Effector memory CD8-positive, alpha-beta T cell (primary cell): ENCODE measurements at regions not wholly inside any gene's neighbourhood (a gene's known extent, or its start where the extent isn't known, plus 50 kb on each side); places are given as distances from the start of the nearest gene placed in this dataset.
A peak's percentile ranks its signal among the peaks of the same experiment; 100 is the strongest.
"Not testable (repeated sequence)": the region's sequence is repeated elsewhere in the genome, so short reads cannot be mapped to it uniquely, and the experiment has no call there.

ENCODE experiments used
- ATAC-seq: fragments of 150-1000 bp; cut with Tn5 transposase; replicated peaks from 2 replicates; pipeline ENCODE4 v1.10.0; 2021; ENCODE audit warnings: mild to moderate bottlenecking, moderate library complexity
- DNase-seq, 3 experiments: peaks; one replicate each; pipeline ENCODE4 v3.0.0; 2021
- H3K27ac Mint-ChIP-seq, 2 donors: one replicate each; pipeline ENCODE4 v1.8.0; 2022; ENCODE audit warnings: mild to moderate bottlenecking in 2 of 2, mixed read lengths in 2 of 2, moderate library complexity in 2 of 2
- H3K27me3 Mint-ChIP-seq, 2 donors: one replicate each; pipeline ENCODE4 v1.8.0; 2022; ENCODE audit warnings: mixed read lengths in 2 of 2
- H3K36me3 Mint-ChIP-seq: one replicate; pipeline ENCODE4 v1.8.0; 2022; ENCODE audit warnings: mild to moderate bottlenecking, moderate library complexity, mixed read lengths; ENCODE audit not compliant: insufficient read depth
- H3K4me1 Mint-ChIP-seq, 2 donors: one replicate each; pipeline ENCODE4 v1.8.0; 2022; ENCODE audit warnings: low read depth in 2 of 2, mixed read lengths in 2 of 2
- H3K4me3 Mint-ChIP-seq, 2 donors: one replicate each; pipeline ENCODE4 v1.8.0; 2022; ENCODE audit warnings: mild to moderate bottlenecking in 2 of 2, mixed read lengths in 2 of 2, moderate library complexity in 2 of 2
- H3K9me3 Mint-ChIP-seq, 2 donors: one replicate each; pipeline ENCODE4 v1.8.0; 2022; ENCODE audit warnings: mixed read lengths in 2 of 2

DNA sequence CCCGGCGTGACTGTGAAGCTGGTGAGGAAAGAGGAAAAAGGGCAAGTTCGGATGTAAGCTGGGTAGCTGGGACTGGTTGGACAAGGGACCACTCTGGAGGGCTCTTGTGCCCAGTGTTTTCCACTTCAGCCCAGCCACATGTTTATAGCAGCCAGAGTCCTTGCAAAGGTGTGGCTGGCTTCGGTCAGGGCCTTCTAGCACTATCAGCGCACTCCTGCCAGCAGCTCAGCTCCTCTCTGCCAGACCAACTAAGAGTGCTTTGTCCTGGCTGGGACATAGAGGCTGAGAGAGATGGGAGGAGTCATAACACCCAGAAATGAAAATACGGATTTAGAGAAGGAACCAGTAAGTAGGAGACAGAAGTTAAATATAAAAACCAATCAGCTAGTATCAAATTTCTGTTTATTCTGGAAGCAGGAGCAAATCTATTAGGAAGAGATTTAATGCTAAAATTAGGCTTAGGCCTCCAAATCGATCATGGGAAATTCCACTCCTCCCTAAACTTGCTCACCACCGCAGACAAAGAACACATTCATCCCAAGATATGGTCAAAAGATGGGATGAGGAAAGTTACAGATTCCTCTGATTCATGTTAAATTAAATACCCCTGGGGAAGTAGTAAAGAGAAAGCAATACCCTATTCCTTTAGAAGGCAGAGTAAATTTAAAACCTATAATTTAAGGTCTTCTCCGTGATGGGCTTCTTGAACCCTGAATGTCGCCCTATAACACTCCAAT is 135.0 kb downstream of the RALA start:
- ATAC-seq (no peak), DNase-seq (no peak)
- peaks cover 2 to 18% of the 10 kb centered on the region in 2 donors for H3K4me1 Mint-ChIP-seq
- H3K36me3 Mint-ChIP-seq = no peaks in the 10 kb centered on the region
- no peak overlapping the region for H3K4me3 Mint-ChIP-seq
- H3K9me3 Mint-ChIP-seq = no peaks in the 10 kb centered on the region
- H3K27me3 Mint-ChIP-seq = no peaks in the 10 kb centered on the region
- no peak overlapping the region for H3K27ac Mint-ChIP-seq

DNA sequence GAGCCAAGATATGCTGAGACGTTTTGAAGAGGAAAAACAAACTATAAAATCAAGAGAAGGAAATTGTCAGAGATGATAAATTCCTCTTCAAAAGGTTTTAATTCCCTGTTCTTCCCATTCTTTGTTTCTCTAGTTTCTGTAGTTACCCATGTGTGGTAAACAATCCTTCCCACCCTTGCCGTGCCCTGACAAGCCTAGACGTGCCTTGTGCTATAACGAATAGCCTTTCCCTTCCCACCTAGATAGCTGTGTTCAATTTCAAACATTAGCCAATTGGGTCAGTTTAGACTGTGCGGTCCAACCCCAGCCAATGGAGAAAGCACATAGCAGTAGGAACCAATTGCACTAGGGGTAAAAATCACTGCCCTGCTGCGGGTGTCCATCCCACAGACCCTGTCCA is 138.1 kb downstream of the RALA start:
- H3K4me1 Mint-ChIP-seq = peaks cover 2 to 17% of the 10 kb centered on the region in 2 donors
- no peaks in the 10 kb centered on the region for H3K9me3 Mint-ChIP-seq
- ATAC-seq (no peak), DNase-seq (no peak)
- H3K4me3 Mint-ChIP-seq = no peak overlapping the region
- no peaks in the 10 kb centered on the region for H3K36me3 Mint-ChIP-seq
- no peaks in the 10 kb centered on the region for H3K27me3 Mint-ChIP-seq
- no peak overlapping the region for H3K27ac Mint-ChIP-seq

DNA sequence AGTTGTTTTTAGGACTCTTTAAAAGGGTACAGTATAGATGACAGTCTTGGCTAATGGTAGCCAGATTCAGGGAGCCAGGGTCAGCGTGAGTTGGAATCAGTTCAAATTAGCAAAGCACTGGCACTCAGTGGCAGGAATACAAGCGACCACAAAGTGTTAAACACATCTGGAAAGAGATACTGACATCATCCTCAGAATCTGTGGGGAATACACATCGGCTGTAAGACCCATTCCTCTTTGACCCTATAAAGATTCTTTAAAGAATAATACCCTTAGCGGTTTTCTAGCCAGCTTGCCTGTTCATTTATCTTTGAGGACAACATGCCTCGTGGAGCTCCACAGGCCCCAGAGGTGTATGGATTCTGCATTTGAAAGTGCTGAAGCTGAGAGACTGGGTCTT is 139.1 kb downstream of the RALA start:
- DNase-seq, ATAC-seq, H3K36me3 Mint-ChIP-seq, H3K27me3 Mint-ChIP-seq, H3K4me3 Mint-ChIP-seq, H3K27ac Mint-ChIP-seq, H3K9me3 Mint-ChIP-seq: not testable (repeated sequence)
- H3K4me1 Mint-ChIP-seq = peaks cover 2 to 11% of the 10 kb centered on the region in 2 donors

- H3K27me3 Mint-ChIP-seq, H3K4me3 Mint-ChIP-seq, ATAC-seq, DNase-seq, H3K36me3 Mint-ChIP-seq, H3K9me3 Mint-ChIP-seq: not testable (repeated sequence)
- Mint-ChIP-seq H3K27ac (peak overlapping the region in 1 of 2 donors; percentile 14), H3K4me1 (peaks cover 2 to 11% of the 10 kb centered on the region in 2 donors)
These were observed 139.5 kb downstream of the RALA start for GRCh38 chr7:39762881-39763280.

DNA sequence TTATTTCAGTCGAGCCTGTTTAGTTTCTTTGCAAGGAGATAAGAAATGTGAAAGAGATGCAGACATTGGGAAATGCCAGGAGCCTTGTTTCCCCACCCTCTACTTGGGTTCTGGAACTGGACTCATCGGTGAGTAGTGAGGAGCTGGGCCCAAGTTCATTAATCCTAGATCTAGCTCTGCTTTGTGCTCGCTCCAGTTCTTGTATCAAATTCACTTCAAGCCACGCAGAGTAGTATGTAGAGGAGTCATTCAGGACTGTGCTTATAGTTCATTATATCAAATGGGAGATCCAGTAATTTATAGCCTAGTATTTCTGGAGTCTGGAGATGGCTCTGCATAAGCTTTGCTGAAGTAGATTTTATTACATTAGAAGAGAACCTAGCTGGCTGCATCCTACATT is 142.5 kb downstream of the RALA start:
- not testable (repeated sequence) for H3K4me3 Mint-ChIP-seq, DNase-seq, ATAC-seq, H3K27ac Mint-ChIP-seq, H3K36me3 Mint-ChIP-seq, H3K27me3 Mint-ChIP-seq, H3K9me3 Mint-ChIP-seq
- H3K4me1 Mint-ChIP-seq = peaks cover 2 to 11% of the 10 kb centered on the region in 2 donors

DNA sequence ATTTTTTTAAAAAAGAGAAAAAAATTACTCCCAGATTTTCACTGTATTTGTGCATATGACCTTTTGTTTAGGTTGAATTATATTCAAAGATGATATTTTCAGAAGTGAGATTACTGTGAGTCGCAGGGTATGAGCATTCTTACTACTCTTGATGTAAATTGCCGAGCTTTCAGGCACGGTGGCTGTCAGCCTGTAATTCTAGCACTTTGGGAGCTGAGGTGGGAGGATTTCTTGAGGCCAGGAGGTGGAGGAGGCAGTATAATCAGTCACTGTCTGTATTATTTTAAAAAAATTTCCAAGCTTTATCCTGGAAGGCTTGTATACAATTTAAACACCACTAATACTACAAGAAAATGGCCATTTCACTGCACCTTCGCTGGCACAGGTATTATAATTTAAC is 145.1 kb downstream of the RALA start:
- not testable (repeated sequence) for H3K27me3 Mint-ChIP-seq, H3K4me3 Mint-ChIP-seq, H3K4me1 Mint-ChIP-seq, DNase-seq, H3K36me3 Mint-ChIP-seq, ATAC-seq, H3K9me3 Mint-ChIP-seq
- peak overlapping the region in 1 of 2 donors; percentile 27 for H3K27ac Mint-ChIP-seq

DNA sequence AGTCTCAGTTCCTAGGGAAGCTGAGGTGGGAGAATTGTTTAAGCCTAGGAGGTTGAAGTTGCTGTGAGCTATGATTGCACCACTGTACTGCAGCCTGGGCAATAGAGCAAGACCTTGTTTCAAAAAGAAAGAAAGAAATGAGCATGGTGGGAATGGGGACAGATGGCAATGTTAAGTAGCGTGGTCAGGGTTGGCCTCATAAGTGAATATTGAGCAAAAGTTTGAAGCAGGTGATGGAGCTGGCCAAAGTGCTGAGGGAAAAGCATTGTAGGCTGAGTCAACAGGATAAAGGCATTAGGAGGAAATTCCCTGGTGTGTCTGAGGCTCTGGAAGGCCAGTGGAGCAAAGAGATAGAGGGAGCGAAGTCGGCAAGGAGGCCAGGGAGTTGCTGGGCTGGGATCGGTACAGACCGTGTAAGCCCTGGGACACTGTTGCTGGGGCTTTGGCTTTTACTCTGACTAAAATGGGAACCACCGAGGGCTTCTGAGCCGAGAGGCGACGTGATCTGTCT is 151.0 kb downstream of the RALA start:
- H3K4me1 Mint-ChIP-seq, H3K27ac Mint-ChIP-seq, H3K4me3 Mint-ChIP-seq, H3K9me3 Mint-ChIP-seq, H3K36me3 Mint-ChIP-seq, ATAC-seq, H3K27me3 Mint-ChIP-seq, DNase-seq: not testable (repeated sequence)

- H3K27ac Mint-ChIP-seq, DNase-seq: not testable (repeated sequence)
These were observed 158.2 kb downstream of the RALA start for GRCh38 chr7:39781557-39781956.

DNA sequence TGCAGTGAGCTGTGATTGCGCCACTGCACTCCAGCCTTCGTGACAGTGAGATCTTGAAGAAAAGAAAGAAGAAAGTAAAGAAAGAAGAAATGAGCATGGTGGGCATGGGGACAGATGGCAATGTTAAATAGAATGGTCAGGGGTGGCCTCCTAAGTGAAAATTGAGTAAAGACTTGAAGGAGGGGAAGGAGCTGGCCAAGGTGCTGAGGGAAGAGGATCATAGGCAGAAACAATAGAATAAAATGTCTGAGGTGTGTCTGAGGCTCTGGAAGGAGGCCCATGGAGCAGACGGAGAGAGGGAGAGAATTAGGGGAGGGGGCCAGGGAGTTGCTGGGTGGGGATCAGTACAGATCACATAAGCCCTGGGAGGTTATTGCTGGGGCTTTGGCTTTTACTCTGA is 163.1 kb downstream of the RALA start:
- not testable (repeated sequence) for ATAC-seq, H3K4me1 Mint-ChIP-seq, H3K4me3 Mint-ChIP-seq, DNase-seq, H3K27me3 Mint-ChIP-seq, H3K9me3 Mint-ChIP-seq, H3K27ac Mint-ChIP-seq
- peaks cover 17% of the 10 kb centered on the region for H3K36me3 Mint-ChIP-seq

More at GRCh38 chr7:39781557-39781956, 158.2 kb downstream of the RALA start:
- H3K4me3 Mint-ChIP-seq, ATAC-seq, H3K27me3 Mint-ChIP-seq, H3K9me3 Mint-ChIP-seq, H3K4me1 Mint-ChIP-seq: not testable (repeated sequence)
- H3K36me3 Mint-ChIP-seq = peaks cover 20% of the 10 kb centered on the region

DNA sequence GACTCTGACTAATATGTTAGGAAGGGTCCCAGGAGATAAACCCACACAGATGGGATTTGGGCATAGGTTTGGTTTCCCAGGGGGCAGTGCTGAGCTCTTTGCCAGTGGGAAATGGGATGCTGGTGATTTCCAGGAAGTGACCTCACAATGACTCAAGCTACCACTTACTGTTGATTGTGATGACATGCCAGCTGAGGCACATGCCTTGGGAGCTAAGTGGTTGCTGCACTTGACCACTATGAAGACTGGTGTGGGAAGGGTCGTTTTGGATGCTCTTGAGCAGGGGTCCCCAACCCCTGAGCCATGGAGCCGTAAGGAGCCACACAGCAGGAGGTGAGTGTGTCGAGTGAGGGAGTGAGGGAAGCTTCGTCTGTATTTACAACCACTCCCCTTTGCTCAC is 159.0 kb upstream of the CDK13 start:
- H3K36me3 Mint-ChIP-seq = peaks cover 17% of the 10 kb centered on the region
- H3K4me3 Mint-ChIP-seq, ATAC-seq, H3K27ac Mint-ChIP-seq, H3K4me1 Mint-ChIP-seq, H3K27me3 Mint-ChIP-seq, DNase-seq, H3K9me3 Mint-ChIP-seq: not testable (repeated sequence)

- H3K36me3 Mint-ChIP-seq = peaks cover 14% of the 10 kb centered on the region
- not testable (repeated sequence) for ATAC-seq, DNase-seq, H3K27me3 Mint-ChIP-seq, H3K4me1 Mint-ChIP-seq, H3K4me3 Mint-ChIP-seq, H3K9me3 Mint-ChIP-seq, H3K27ac Mint-ChIP-seq
These were observed 158.1 kb upstream of the CDK13 start for GRCh38 chr7:39791911-39792310.

DNA sequence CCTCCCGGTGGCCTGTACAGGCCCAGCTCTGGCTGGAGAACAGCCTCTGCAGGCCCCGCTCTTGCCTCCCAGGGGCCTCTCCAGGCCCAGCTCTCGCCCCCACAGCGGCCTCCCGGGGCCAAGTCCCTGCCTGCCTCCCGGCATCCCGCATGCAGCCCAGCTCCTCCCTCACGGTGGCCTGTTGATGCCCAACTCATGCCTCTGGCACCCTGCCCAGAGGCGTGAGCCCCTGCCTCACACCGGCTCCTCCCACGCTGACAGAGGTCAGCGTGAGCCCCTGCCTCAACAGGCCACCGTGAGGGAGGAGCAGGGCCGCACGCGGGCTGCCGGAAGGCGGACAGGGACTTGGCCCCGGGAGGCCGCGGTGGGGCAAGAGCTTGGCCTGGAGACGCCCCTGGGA is 157.0 kb upstream of the CDK13 start:
- ATAC-seq, H3K4me1 Mint-ChIP-seq, H3K27ac Mint-ChIP-seq, H3K9me3 Mint-ChIP-seq, H3K27me3 Mint-ChIP-seq, H3K4me3 Mint-ChIP-seq, DNase-seq: not testable (repeated sequence)
- H3K36me3 Mint-ChIP-seq = peaks cover 14% of the 10 kb centered on the region

DNA sequence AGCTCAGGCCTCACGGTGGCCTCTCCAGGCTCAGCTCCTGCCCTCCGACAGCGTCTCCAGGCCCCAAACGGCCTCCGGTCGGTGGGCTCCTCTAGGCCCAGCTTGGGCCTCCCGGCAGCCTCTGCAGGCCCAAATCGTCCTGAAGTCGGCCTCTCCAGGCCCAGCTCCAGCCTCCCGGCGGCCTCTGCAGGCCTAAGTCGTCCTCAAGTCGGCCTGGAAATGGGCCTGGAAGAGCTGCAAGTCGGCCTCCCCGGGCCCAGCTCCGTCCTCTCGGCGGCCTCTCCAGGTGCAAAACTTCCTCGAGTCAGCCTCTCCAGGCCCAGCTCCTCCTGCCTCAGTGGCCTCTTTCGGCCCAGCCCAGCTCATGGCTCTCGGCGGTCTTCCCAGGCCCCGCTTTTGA is 156.2 kb upstream of the CDK13 start:
- peaks cover 14% of the 10 kb centered on the region for H3K36me3 Mint-ChIP-seq
- ATAC-seq, H3K27ac Mint-ChIP-seq, H3K9me3 Mint-ChIP-seq, H3K4me1 Mint-ChIP-seq, H3K27me3 Mint-ChIP-seq, DNase-seq, H3K4me3 Mint-ChIP-seq: not testable (repeated sequence)

- not testable (repeated sequence) for DNase-seq, H3K27ac Mint-ChIP-seq, H3K9me3 Mint-ChIP-seq, H3K27me3 Mint-ChIP-seq, H3K4me1 Mint-ChIP-seq, H3K4me3 Mint-ChIP-seq, ATAC-seq
- peaks cover 12% of the 10 kb centered on the region for H3K36me3 Mint-ChIP-seq
These were observed 153.1 kb upstream of the CDK13 start for GRCh38 chr7:39796947-39797346.
